Kidney epithelial cell (primary cell): ENCODE measurements at regions not wholly inside any gene's neighbourhood (a gene's known extent, or its start where the extent isn't known, plus 50 kb on each side); places are given as distances from the start of the nearest gene placed in this dataset.

Source experiments
- DNase-seq: peaks from one replicate; pipeline ENCODE4 v3.0.0-alpha.2; 2010; ENCODE audit warnings: low read depth
- H3K27me3 ChIP-seq: 2 replicates; pipeline ENCODE4 v1.6.0; 2011; ENCODE audit warnings: low read length; ENCODE audit not compliant: control insufficient read depth, insufficient read depth
- H3K36me3 ChIP-seq: 2 replicates; pipeline ENCODE4 v1.5.1; 2011; ENCODE audit warnings: low read length; ENCODE audit not compliant: control insufficient read depth, insufficient read depth
- H3K4me3 ChIP-seq: 2 replicates; pipeline ENCODE4 v1.5.1; 2011; ENCODE audit warnings: low read depth, mild to moderate bottlenecking, control low read depth, low read length
- CTCF ChIP-seq: IDR thresholded peaks from 2 replicates; pipeline ENCODE4 v1.5.1; 2011; ENCODE audit warnings: mild to moderate bottlenecking, moderate library complexity, low read length, control low read depth, inconsistent platforms; ENCODE audit not compliant: insufficient read depth, poor library complexity, severe bottlenecking

- Histone ChIP-seq H3K36me3 (no peaks in the 10 kb centered on the region), H3K4me3 (no peak overlapping the region), H3K27me3 (no peaks in the 10 kb centered on the region)
- TF ChIP-seq CTCF, result no peak
- no peak for DNase-seq
Measured at GRCh38 chrX:109925656-109926055, 77.3 kb upstream of the TMEM164 start.

GRCh38 chrX:109926118-109926517 is 76.8 kb upstream of the TMEM164 start:
- DNase-seq, result no peak
- no peaks in the 10 kb centered on the region for H3K27me3 ChIP-seq
- TF ChIP-seq CTCF, result no peak
- H3K36me3 ChIP-seq, result no peaks in the 10 kb centered on the region
- H3K4me3 ChIP-seq, result no peak overlapping the region

GRCh38 chrX:109926743-109927662 is 75.9 kb upstream of the TMEM164 start:
- H3K27me3 ChIP-seq, result no peaks in the 10 kb centered on the region
- no peak for TF ChIP-seq CTCF
- no peak overlapping the region for H3K4me3 ChIP-seq
- H3K36me3 ChIP-seq, result no peaks in the 10 kb centered on the region
- no peak for DNase-seq

GRCh38 chrX:109927663-109928273 is 75.1 kb upstream of the TMEM164 start:
- H3K4me3 ChIP-seq, result no peak overlapping the region
- no peaks in the 10 kb centered on the region for H3K36me3 ChIP-seq
- H3K27me3 ChIP-seq, result no peaks in the 10 kb centered on the region
- no peak for TF ChIP-seq CTCF
- DNase-seq, result no peak

- Histone ChIP-seq H3K4me3 (no peak overlapping the region), H3K27me3 (no peaks in the 10 kb centered on the region), H3K36me3 (no peaks in the 10 kb centered on the region)
- TF ChIP-seq CTCF, result no peak
- no peak for DNase-seq
Measured at GRCh38 chrX:109928596-109929335, 74.1 kb upstream of the TMEM164 start.
